ENCODE measurements at regions not wholly inside any gene's neighbourhood (a gene's known extent, or its start where the extent isn't known, plus 50 kb on each side); places are given as distances from the start of the nearest gene placed in this dataset.

- no peaks in the 10 kb centered on the region for H3K36me3 ChIP-seq
- H3K4me3 ChIP-seq = no peak overlapping the region
- H3K27me3 ChIP-seq = no peaks in the 10 kb centered on the region
- no peak for TF ChIP-seq POLR2A (IDR thresholded peaks at IDR 0.05)
- DNase-seq = no peak
- no peaks in the 10 kb centered on the region for H3K9me3 ChIP-seq
- no peak overlapping the region for H3K27ac ChIP-seq
- H3K4me1 ChIP-seq = no peaks in the 10 kb centered on the region
- intact Hi-C loops (cut with DNase I; ENCODE audit: low total_unique reads) = no loop called here
Observed at GRCh38 chr18:73901151-73901550, 246.5 kb downstream of the FBXO15 start.

GRCh38 chr18:73900106-73900835, 247.4 kb downstream of the FBXO15 start:
- Histone ChIP-seq H3K27ac (no peak overlapping the region), H3K4me3 (no peak overlapping the region), H3K9me3 (no peaks in the 10 kb centered on the region), H3K36me3 (no peaks in the 10 kb centered on the region), H3K27me3 (no peaks in the 10 kb centered on the region), H3K4me1 (no peaks in the 10 kb centered on the region)
- no peak for DNase-seq
- TF ChIP-seq CTCF (IDR thresholded peaks at IDR 0.05) (no peak), POLR2A (IDR thresholded peaks at IDR 0.05) (no peak)
- intact Hi-C loops (cut with DNase I; ENCODE audit: low total_unique reads) = no loop called here

- no peak for TF ChIP-seq POLR2A (IDR thresholded peaks at IDR 0.05)
- Histone ChIP-seq H3K9me3 (no peaks in the 10 kb centered on the region), H3K27ac (no peak overlapping the region), H3K36me3 (no peaks in the 10 kb centered on the region), H3K4me3 (no peak overlapping the region), H3K27me3 (no peaks in the 10 kb centered on the region), H3K4me1 (no peaks in the 10 kb centered on the region)
- intact Hi-C loops (cut with DNase I; ENCODE audit: low total_unique reads) = no loop called here
- DNase-seq = no peak
Observed at GRCh38 chr18:73897517-73897916, 250.1 kb downstream of the FBXO15 start.

- TF ChIP-seq POLR2A (IDR thresholded peaks at IDR 0.05) (no peak), CTCF (IDR thresholded peaks at IDR 0.05) (no peak)
Observed at GRCh38 chr18:73896685-73897084, 250.9 kb downstream of the FBXO15 start.

GRCh38 chr18:73895701-73896100, 251.9 kb downstream of the FBXO15 start:
- H3K4me1 ChIP-seq = no peaks in the 10 kb centered on the region
- H3K27me3 ChIP-seq = no peaks in the 10 kb centered on the region
- no peak overlapping the region for H3K4me3 ChIP-seq
- H3K9me3 ChIP-seq = no peaks in the 10 kb centered on the region
- H3K36me3 ChIP-seq = no peaks in the 10 kb centered on the region
- intact Hi-C loops (cut with DNase I; ENCODE audit: low total_unique reads) = no loop called here
- no peak overlapping the region for H3K27ac ChIP-seq
- DNase-seq = no peak
- TF ChIP-seq POLR2A (IDR thresholded peaks at IDR 0.05) (no peak), CTCF (IDR thresholded peaks at IDR 0.05) (no peak)

More at GRCh38 chr18:73896685-73897084, 250.9 kb downstream of the FBXO15 start:
- no peak overlapping the region for H3K27ac ChIP-seq
- no peaks in the 10 kb centered on the region for H3K4me1 ChIP-seq
- H3K27me3 ChIP-seq = no peaks in the 10 kb centered on the region
- H3K36me3 ChIP-seq = no peaks in the 10 kb centered on the region
- intact Hi-C loops (cut with DNase I; ENCODE audit: low total_unique reads) = no loop called here
- H3K9me3 ChIP-seq = no peaks in the 10 kb centered on the region
- DNase-seq = no peak
- no peak overlapping the region for H3K4me3 ChIP-seq

DNA sequence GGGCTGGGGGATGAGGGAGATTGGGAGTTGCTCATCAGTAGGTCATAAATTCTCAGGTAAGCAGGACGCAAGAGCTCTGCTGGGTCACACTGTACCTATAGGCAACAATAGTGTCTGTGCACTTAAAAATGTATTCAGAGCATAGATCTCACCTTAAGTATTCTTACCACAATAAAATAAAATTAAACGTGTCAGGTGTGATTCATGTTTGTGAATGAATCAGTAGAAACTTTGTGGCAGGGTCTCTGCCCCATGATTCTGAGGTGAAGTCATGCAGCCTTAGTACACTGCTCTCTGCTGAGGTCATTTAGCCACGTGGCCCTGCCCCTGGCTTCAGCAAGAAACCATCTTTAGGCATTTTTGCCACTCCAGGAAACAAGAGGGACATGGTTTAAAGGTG, 253.8 kb downstream of the FBXO15 start:
- no peak for DNase-seq
- no peaks in the 10 kb centered on the region for H3K36me3 ChIP-seq
- TF ChIP-seq CTCF (IDR thresholded peaks at IDR 0.05) (no peak), POLR2A (IDR thresholded peaks at IDR 0.05) (no peak)

More for the DNA sequence above, 253.8 kb downstream of the FBXO15 start:
- Histone ChIP-seq H3K9me3 (no peaks in the 10 kb centered on the region), H3K27me3 (no peaks in the 10 kb centered on the region), H3K4me1 (no peaks in the 10 kb centered on the region), H3K27ac (no peak overlapping the region), H3K4me3 (no peak overlapping the region)
- intact Hi-C loops (cut with DNase I; ENCODE audit: low total_unique reads) = no loop called here
